ENCODE measurements at regions not wholly inside any gene's neighbourhood (a gene's known extent, or its start where the extent isn't known, plus 50 kb on each side); places are given as distances from the start of the nearest gene placed in this dataset.

- DNase-seq, result peak; percentile 59
These were observed 613.3 kb downstream of the TUSC7 start for GRCh38 chr3:117322866-117323265.

GRCh38 chr3:117346901-117347300 lies 637.3 kb downstream of the TUSC7 start:
- peak; percentile 2 for DNase-seq

GRCh38 chr3:117348884-117349283 lies 639.3 kb downstream of the TUSC7 start:
- DNase-seq, result no peak

- no peak for DNase-seq
These were observed 640.0 kb downstream of the TUSC7 start for GRCh38 chr3:117349566-117349965.

GRCh38 chr3:117350371-117350770 lies 640.8 kb downstream of the TUSC7 start:
- DNase-seq, result no peak

- peak; percentile 24 for DNase-seq
These were observed 646.0 kb downstream of the TUSC7 start for GRCh38 chr3:117355566-117355965.

GRCh38 chr3:117356091-117356705 lies 646.6 kb downstream of the TUSC7 start:
- no peak for DNase-seq

- DNase-seq, result no peak
These were observed 649.2 kb downstream of the TUSC7 start for GRCh38 chr3:117358717-117359314.

- no peak for DNase-seq
These were observed 657.0 kb downstream of the TUSC7 start for GRCh38 chr3:117366574-117366973.

GRCh38 chr3:117367861-117368260 lies 658.3 kb downstream of the TUSC7 start:
- no peak for DNase-seq

GRCh38 chr3:117380631-117381030 lies 671.1 kb downstream of the TUSC7 start:
- no peak for DNase-seq

- DNase-seq, result no peak
These were observed 683.5 kb downstream of the TUSC7 start for GRCh38 chr3:117393119-117393518.

GRCh38 chr3:117398141-117398899 lies 688.7 kb downstream of the TUSC7 start:
- no peak for DNase-seq

GRCh38 chr3:117399311-117400078 lies 689.9 kb downstream of the TUSC7 start:
- DNase-seq, result no peak

- no peak for DNase-seq
These were observed 690.7 kb downstream of the TUSC7 start for GRCh38 chr3:117400303-117400702.

- no peak for DNase-seq
These were observed 694.6 kb downstream of the TUSC7 start for GRCh38 chr3:117404141-117404540.

GRCh38 chr3:117404730-117405129 lies 695.2 kb downstream of the TUSC7 start:
- DNase-seq, result no peak

GRCh38 chr3:117405359-117405758 lies 695.8 kb downstream of the TUSC7 start:
- no peak for DNase-seq

GRCh38 chr3:117407317-117407716 lies 697.7 kb downstream of the TUSC7 start:
- peak; percentile 45 for DNase-seq

GRCh38 chr3:117408811-117409210 lies 699.2 kb downstream of the TUSC7 start:
- DNase-seq, result no peak

- no peak for DNase-seq
These were observed 699.7 kb downstream of the TUSC7 start for GRCh38 chr3:117409256-117409655.

GRCh38 chr3:117409701-117410459 lies 700.3 kb downstream of the TUSC7 start:
- DNase-seq, result no peak

GRCh38 chr3:117411971-117412370 lies 702.4 kb downstream of the TUSC7 start:
- peak; percentile 41 for DNase-seq

Measured in hematopoietic multipotent progenitor cell treated with erythropoietin and hydrocortisone succinate and interleukin-3 and kit ligand, for 6 days (in vitro differentiated cells).